ENCODE measurements at regions not wholly inside any gene's neighbourhood (a gene's known extent, or its start where the extent isn't known, plus 50 kb on each side); places are given as distances from the start of the nearest gene placed in this dataset.
A peak's percentile ranks its signal among the peaks of the same experiment; 100 is the strongest.
"Not testable (repeated sequence)": the region's sequence is repeated elsewhere in the genome, so short reads cannot be mapped to it uniquely, and the experiment has no call there.

DNA sequence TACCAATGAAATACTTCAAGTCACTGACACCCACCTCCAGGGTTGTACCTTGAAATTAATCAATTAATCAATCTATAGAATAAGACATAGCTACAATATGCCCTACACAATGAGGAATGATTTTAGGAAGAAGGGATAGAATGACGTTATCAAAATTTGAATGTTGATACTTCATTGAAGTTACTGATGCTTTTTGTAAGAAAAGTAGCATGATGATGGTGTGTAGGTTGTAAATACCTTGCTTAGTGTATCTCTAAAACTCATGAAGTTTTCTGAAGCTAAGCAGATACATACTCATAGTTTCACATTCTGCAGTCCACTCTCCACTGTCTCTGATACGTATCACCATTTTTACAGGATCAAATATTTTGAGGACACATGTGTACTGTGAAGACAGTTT is 670.4 kb upstream of the GOT2 start:
- DNase-seq (ENCODE audit: low read depth) = no peak

DNA sequence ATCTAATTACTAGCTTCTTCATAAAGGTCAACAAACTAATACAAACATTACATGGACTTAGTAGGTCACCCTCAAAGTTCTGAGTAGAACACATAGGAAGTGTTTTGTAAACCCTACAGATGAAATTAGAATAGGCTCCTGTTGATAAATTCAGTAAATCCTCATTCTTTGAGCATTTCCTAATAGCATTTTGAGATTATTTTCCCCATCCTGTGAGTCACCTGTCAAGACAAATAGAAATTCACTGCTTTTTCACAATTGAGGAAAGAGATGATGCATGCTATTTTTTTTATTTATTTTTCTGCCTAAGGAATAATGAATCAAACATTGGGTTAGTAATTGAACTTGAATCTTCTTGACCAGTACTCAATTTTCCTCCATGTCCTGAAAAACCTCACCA is 666.7 kb upstream of the GOT2 start:
- no peak for DNase-seq (ENCODE audit: low read depth)

DNA sequence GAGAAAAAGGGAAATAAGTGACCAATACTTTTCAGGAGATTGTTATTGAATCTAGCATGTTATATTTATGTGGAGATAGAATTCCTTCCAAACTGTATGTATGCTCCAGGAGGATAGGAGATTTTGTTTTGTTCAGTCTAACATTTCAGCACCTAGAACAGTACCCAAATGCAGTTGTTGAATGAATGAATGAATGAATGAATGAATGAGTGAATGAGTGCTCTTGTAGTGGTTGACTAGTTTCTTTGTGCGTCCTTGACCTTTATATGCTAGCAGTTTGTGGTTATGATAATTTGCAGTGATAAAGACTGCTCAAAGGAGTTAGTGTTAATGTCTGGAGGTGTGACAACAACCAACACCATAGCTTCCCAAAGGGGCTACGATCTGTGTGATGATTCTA is 663.5 kb upstream of the GOT2 start:
- DNase-seq (ENCODE audit: low read depth) = no peak

DNA sequence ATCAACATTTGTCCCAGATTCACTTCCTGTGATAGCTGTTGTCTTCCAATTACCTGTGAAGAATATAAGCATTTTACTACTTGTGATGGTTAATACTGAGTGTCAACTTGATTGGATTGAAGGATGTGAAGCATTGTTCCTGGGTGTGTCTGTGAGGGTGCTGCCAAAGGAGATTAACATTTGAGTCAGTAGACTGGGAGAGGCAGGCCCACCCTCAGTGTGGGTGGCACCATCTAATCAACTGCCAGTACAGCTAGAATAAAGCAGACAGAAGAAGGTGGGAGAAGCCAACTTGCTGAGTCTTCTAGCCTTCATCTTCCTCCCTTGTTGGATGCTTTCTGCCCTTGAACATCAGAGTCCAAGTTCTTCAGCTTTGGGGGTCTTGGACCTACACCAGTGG is 660.4 kb upstream of the GOT2 start:
- no peak for DNase-seq (ENCODE audit: low read depth)

GRCh38 chr16:59392911-59393310 is 658.8 kb upstream of the GOT2 start:
- DNase-seq (ENCODE audit: low read depth) = no peak

- no peak for DNase-seq (ENCODE audit: low read depth)
Observed at GRCh38 chr16:59391617-59392364, 657.7 kb upstream of the GOT2 start.

GRCh38 chr16:59385959-59386358 is 651.8 kb upstream of the GOT2 start:
- DNase-seq (ENCODE audit: low read depth) = peak; percentile 38

DNA sequence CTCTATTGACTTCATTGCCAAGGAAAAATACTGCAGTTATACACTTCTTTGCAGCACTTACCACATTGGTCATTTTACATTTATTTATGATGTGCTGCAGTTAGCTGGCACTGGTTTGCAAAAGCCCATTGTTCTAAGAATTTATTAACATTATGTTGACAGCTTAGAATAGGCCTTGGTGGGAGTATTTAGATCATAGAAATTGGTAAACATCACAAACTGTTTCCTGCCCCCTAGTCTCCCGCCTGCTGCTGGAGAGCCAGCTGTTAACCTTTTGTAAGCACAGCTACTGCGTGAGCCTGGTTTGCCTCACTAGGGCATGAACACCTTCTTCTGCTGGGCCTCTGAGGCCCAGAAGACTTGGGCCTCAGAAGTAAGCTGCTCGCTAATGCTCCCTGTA is 651.4 kb upstream of the GOT2 start:
- DNase-seq (ENCODE audit: low read depth) = no peak

- no peak for DNase-seq (ENCODE audit: low read depth)
Observed at GRCh38 chr16:59373632-59374031, 639.5 kb upstream of the GOT2 start.

DNA sequence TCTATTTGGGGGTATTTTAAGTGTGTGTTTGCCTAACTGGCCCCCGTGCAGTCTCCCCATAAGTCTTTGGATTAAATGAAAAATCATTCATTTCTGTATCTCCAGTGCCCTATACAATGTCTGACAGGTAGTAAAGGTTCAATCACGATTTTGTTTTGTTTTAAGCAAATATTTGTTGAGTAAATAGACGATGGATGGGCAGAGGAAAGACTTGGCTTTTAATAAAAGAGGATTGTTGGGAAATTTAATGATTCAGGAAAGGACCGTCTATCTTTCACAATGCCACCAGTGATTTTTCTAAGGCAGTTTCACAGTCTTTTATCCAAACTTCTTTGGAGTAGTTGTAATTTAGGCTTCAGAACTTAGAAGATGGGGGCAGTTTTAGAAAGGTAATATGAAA is 636.6 kb upstream of the GOT2 start:
- no peak for DNase-seq (ENCODE audit: low read depth)

DNA sequence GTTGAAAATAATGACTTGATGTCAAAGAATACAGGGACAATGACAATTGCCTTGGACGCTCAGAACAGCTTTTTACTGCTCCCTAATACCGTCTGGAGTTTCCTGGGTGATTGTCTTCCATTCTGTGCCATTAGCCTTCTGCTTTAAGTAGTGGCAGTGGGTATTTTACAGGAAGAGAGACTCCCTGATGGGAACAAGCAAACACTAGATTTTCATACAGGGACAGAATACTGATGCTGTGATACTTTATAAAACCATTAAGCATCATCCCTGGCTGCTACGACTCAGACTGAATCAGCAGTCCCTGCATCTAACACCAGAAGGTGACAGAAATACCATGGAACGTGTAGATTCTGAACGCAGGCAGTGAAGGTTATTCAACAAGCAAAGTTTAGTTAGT is 635.4 kb upstream of the GOT2 start:
- DNase-seq (ENCODE audit: low read depth) = no peak

GRCh38 chr16:59368586-59368985 is 634.5 kb upstream of the GOT2 start:
- DNase-seq (ENCODE audit: low read depth) = no peak

DNA sequence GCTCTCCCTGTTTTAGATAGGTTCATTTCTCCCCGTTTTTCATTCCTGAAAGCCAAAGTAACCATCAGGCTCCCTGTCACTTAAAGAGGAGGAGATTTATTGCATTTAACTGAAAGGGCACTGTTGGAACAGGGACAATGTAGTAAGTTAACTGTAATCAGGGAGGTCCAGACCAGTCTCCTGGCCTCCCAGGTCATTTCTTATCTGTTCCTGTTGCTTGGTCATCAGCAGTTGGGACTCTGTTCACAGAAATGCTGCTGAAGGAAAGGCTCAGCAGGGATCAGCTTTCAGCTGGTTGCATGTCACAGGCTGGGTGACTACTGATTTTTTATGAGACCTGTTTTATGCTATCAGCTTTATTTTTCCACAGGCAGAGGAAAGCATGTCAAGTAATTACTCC is 622.6 kb upstream of the GOT2 start:
- DNase-seq (ENCODE audit: low read depth) = no peak

DNA sequence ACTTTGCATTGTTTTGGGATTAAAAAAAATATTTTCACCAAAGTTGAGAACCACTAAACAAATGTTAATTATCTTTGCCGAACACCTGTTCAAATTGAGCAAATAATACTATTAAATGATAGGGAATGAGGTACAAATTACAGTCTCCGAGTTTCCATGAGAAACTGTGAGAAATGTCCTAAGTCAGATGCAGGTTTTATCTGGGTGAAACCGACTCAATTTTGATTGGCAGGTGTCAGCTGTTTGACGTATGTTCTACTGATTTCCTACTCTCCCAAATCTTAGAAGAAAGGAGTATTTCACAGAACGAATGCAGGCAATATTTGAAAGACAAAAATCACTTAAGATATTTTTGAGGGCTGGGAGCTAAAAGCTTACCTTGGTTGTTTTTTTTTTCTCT is 622.0 kb upstream of the GOT2 start:
- no peak for DNase-seq (ENCODE audit: low read depth)

- DNase-seq (ENCODE audit: low read depth) = no peak
Observed at GRCh38 chr16:59355704-59356103, 621.6 kb upstream of the GOT2 start.

DNA sequence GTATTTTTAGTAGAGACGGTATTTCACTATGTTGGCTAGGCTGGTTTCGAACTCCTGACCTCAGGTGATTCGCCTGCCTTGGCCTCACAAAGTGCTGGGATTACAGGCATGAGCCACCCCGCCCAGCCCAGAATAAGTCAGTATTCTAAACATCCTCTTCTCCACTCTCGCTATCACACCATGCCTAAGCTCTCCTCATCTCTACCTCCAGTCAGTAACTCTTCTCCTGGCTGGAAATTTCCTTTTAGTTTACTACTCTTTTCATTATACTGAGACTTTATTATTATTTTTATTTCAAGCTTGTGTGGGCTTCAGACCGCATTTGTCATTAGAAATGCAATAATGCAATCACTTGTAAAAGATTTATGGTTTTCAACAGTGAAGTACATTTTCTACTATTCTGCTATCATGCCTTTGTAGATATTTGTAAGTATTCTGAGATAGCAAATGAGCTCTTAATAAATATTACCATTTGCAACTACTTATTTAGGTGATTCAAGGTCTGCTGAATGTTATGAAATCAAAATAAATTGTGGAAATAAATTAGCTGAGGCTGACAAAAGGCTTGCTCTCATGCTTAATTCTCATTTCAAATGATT is 617.3 kb upstream of the GOT2 start:
- DNase-seq (ENCODE audit: low read depth) = no peak

- no peak for DNase-seq (ENCODE audit: low read depth)
Observed at GRCh38 chr16:59350670-59351069, 616.6 kb upstream of the GOT2 start.

DNA sequence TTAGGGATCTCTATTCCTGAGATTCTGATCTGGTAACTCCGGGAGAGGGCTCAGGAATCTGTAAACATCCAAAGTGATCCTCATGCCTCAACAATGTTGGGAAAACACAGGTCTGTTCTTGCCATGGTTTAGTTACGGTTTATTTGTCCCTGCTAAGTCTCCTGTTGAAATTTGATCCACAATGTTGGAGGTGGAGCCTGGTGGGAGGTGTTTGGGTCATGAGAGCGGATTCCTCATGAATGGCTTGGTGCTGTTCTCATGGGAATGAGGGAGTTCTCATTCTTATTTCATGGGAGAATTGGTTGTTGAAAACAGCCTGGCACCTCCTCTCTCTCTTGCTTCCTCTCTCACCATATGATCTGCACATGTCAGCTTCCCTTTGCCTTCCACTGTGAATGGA is 608.6 kb upstream of the GOT2 start:
- no peak for DNase-seq (ENCODE audit: low read depth)

- DNase-seq (ENCODE audit: low read depth) = no peak
Observed at GRCh38 chr16:59341368-59341767, 607.3 kb upstream of the GOT2 start.

DNA sequence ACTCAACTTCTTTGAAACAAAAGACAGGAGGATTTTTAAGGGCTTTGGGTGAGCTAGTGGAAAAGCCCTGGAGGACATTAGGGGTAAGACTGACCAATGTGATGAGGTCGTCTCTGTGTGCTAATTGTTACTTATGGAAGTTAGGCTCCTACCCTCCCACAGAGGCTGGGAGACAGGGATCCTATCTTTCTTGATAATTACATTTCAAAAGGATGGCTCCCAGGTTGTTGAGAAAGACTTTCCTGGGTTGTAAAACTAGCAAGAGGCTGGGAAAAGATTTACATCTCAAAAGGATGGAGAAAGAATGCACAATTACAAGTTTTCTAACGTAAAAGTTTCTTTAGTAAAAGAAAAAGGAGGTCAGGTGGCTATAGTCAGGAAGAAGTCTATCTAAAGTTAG is 605.8 kb upstream of the GOT2 start:
- DNase-seq (ENCODE audit: low read depth) = no peak

DNA sequence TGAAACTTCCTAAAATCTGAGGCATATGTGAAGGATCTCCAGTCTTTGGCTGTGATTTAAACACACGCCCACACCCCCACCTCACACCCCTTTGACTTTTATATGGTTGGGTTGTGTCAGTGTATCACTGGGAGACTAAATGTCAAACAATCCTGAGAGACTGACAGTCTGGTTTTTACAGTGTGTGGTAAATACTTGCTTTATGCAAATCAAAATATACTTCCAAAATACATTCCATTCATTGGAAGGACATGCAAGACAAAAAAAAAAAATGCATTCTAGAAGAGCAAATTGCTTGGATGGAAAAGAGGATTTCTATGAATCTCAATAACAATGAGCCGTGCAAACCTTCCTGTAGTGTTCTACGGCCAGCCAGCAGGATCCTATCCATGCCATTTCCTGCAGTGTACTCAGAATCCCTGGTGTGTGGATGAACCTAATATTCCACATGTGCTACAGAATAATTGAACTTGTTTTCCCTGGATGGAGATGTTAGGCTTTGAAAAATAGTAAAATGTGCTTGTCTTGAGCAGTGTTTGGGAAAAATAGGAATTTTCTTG is 602.1 kb upstream of the GOT2 start:
- DNase-seq (ENCODE audit: low read depth) = no peak

- not testable (repeated sequence) for DNase-seq (ENCODE audit: low read depth)
Observed at GRCh38 chr16:59331708-59332107, 597.6 kb upstream of the GOT2 start.

DNA sequence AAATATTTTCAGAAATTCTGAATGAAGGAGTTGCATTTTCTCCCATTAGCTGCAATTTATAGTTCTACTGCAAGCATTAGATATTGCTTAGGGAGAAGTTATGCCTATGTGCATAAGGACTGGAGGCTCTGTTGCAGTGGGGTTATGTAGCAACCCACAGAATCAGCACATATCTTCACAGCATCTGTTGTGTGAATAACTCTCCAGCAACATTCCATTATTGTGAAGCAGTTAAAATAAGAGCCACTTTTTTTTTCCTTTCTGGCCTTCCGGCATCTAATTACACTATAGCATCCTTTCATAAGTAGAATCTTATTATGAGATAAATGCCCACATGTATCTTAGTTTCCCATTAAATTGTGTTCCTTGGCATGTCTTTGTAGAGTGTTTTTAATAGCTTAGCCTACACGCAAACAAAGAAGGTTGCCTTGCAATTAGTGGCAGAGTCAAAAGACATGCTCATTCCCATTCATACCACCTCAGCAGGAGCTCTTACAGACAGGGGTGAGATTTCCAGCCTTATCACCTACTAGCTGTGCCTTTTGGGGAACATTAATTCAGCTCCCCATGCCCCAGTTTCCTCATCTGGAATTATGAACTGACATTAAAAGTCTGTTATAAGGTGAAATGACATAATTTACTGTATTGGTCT is 596.0 kb upstream of the GOT2 start:
- no peak for DNase-seq (ENCODE audit: low read depth)
